ENCODE measurements at regions not wholly inside any gene's neighbourhood (a gene's known extent, or its start where the extent isn't known, plus 50 kb on each side); places are given as distances from the start of the nearest gene placed in this dataset.

DNA sequence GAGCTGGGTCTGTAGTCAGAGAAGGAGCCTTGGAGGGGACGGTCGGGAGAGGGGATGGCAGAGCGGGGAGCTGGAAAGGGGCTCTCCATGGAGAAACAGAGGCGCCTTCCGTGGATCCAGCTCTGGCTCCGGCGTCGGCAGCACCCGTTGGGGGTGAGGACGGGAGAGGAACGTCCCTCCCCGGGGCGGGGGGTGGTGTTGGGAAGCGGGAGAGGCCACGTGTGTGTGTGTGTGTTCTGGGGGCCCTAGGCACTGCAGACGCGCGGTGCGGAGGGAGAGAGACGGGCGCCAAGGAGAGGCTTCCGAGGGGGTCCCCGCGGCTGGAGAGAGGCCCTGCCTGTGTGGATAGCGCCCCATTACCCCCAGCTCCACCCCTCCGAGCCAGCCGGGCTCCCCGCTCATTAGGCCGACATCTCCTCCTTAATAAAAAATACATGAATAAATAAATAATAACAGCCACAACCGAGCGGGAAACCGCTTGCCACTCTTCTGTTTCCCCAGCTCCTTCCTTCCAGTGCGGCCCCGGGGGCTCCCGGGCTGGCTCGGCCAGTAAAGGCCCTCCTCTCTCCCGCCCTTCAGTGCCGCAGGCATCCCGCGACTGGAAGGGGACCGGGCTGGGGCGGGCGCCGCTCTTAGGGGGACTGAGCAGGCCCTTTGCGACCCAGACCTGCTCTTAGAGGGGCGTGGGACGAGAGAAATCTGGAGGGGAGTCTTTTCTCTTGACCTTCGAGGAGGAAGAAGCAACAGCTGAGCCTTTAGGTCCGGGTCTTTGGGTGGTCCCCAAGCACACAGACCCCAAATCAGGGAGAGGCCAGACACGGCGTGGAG, 71.3 kb upstream of the ARAP3 start:
- no peak for TF ChIP-seq POLR2A (IDR thresholded peaks at IDR 0.05)
- TF ChIP-seq, protein P1, sequence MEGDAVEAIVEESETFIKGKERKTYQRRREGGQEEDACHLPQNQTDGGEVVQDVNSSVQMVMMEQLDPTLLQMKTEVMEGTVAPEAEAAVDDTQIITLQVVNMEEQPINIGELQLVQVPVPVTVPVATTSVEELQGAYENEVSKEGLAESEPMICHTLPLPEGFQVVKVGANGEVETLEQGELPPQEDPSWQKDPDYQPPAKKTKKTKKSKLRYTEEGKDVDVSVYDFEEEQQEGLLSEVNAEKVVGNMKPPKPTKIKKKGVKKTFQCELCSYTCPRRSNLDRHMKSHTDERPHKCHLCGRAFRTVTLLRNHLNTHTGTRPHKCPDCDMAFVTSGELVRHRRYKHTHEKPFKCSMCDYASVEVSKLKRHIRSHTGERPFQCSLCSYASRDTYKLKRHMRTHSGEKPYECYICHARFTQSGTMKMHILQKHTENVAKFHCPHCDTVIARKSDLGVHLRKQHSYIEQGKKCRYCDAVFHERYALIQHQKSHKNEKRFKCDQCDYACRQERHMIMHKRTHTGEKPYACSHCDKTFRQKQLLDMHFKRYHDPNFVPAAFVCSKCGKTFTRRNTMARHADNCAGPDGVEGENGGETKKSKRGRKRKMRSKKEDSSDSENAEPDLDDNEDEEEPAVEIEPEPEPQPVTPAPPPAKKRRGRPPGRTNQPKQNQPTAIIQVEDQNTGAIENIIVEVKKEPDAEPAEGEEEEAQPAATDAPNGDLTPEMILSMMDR (IDR thresholded peaks at IDR 0.05), result no peak

Data from testis (tissue), 2 donors.